A673 (cell line): ENCODE measurements at regions not wholly inside any gene's neighbourhood (a gene's known extent, or its start where the extent isn't known, plus 50 kb on each side); places are given as distances from the start of the nearest gene placed in this dataset.

Experiments used
- CTCF ChIP-seq: fragments of 300-800, 200-600 bp; sonication (generic); conservative IDR thresholded peaks from 2 replicates; pipeline ENCODE4 v1.5.1; 2017; ENCODE audit warnings: low read depth, mild to moderate bottlenecking, antibody characterized with exemption, low read length, moderate library complexity, mixed read lengths
- EZH2 ChIP-seq: fragments of 200-600 bp; sonication (generic); IDR thresholded peaks from 2 replicates; pipeline ENCODE4 v1.6.1; 2017; ENCODE audit warnings: borderline replicate concordance, low read depth, mild to moderate bottlenecking, mixed read lengths, antibody characterized with exemption, low read length; ENCODE audit not compliant: poor library complexity, severe bottlenecking

GRCh38 chr11:115706626-115707135 lies 202.5 kb upstream of the CADM1 start:
- TF ChIP-seq CTCF (no peak), EZH2 (no peak)
